HG03354 (cell line): ENCODE measurements at regions not wholly inside any gene's neighbourhood (a gene's known extent, or its start where the extent isn't known, plus 50 kb on each side); places are given as distances from the start of the nearest gene placed in this dataset.

Source experiments
- ATAC-seq: cut with Tn5 transposase; IDR thresholded peaks from one replicate; pipeline ENCODE4 v1.9.1; 2021; ENCODE audit warnings: mild to moderate bottlenecking; ENCODE audit not compliant: unreplicated experiment, poor library complexity, severe bottlenecking

DNA sequence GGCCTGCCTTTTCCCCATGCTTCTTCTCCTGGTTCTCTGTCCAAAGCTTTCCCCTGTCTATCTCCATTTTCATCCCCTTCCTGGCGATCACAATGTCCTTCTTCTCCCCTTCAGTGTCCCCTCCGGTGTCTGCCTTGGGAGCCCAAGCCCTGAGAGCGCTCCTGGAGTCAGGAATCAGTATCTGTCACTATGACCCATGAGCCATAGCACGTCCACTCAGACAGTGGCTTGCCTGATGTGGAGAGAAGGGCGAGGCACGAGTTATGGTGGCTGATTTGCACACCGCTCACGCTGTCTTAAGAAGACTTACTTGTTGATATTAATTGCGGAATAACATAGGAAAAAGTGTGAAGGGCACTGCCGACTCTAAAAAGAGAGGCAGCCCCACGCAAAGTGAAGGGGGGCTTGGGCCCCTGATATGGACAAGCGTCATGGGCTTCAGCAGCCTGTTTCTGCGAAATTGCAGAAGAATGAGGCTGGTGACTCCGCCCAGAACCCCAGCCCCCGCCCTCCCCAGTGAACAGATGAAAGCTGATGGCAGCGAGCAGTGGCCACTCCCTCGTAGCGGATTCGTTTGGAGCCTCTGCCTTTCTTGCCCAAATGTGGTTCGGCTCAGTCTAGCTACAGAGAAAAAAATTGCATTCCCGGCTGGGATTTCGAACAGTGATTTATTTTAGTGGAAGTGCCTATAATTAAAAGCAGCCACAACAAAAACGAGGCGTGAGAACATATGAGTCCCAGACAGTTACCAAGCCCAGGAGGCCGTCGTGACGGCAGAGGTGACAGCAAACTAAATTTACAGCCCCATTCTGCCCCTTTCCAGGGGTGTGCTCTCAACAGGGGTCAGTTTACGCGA, 149.8 kb downstream of the ICE1 start:
- ATAC-seq, result no peak

DNA sequence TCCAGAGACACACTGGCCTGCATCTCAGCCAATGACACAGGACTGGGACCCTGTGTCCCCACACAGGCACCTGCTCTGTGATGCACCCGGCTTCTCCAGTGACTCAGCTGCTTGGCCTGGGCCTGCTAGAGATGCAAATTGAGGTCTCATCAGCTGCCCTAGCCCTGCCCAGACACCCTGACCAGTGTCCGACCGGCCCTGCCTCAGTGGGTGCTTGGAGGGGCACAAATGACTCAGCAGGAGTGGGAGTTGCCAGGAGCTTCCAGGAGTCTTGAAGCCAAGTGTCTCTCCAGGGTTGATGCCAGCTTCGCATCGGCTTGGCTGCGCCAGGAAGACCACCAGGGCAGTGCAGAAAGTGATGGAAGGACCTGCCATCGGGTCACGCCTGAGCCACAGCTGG, 148.2 kb downstream of the ICE1 start:
- no peak for ATAC-seq

GRCh38 chr5:5564898-5565297, 142.4 kb downstream of the ICE1 start:
- no peak for ATAC-seq

- no peak for ATAC-seq
Measured at GRCh38 chr5:5560016-5560415, 137.5 kb downstream of the ICE1 start.

GRCh38 chr5:5558638-5559527, 136.4 kb downstream of the ICE1 start:
- ATAC-seq, result no peak

- ATAC-seq, result no peak
Measured at GRCh38 chr5:5558102-5558501, 135.6 kb downstream of the ICE1 start.

GRCh38 chr5:5551499-5551898, 129.0 kb downstream of the ICE1 start:
- no peak for ATAC-seq

GRCh38 chr5:5546408-5546807, 123.9 kb downstream of the ICE1 start:
- no peak for ATAC-seq

DNA sequence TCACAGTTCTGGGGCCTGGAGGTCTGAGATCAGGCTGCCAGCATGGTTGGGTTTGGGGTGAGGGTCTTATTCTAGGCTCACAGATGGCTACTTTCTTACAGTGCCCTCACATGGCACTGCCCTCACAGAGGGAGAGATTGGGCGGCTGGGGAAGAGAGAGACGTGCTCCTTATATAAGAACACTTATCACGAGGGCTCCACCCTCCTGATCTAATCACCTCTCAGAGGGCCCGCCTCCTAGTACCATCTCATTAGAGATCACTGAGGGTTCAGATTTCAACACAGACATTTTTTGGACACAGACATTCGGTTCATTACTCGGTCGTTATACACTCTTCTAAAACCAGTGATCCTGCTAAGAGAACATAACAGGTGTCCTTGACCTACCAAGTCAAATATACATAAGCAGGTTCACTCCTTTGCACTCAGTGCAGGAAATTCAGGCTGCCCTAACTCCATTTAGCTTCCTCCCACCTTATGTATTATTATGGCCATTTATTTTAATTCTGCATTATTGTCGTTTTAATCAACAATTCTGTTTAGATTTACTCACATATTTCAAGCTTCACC, 121.7 kb downstream of the ICE1 start:
- no peak for ATAC-seq

DNA sequence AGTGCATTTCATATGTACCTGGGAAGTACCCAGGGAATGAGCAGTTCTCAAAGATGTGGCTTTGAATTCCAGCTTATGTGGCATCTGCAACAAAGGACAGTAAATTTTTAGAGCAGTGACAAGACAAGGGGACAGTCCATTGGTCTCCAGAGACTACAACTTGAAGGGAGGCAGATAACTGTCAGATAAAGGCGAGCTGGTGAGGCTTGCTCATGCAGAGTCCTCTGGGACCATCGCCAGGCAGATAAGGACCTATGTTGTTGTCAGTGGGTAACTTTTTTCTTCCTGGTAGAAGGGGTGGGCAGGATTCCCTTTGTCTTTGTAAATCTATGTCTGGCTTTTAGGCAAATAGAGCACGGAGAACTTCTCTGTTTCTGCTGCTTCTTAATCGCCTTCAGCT, 120.2 kb downstream of the ICE1 start:
- no peak for ATAC-seq

- no peak for ATAC-seq
Measured at GRCh38 chr5:5540065-5540464, 117.6 kb downstream of the ICE1 start.
